Activated CD8-positive, alpha-beta T cell treated with anti-CD3 and anti-CD28 coated beads, Interleukin-2, amount 10 ng/mL, durations not matched to agents 7 days and 5 days (primary cell): ENCODE measurements at regions not wholly inside any gene's neighbourhood (a gene's known extent, or its start where the extent isn't known, plus 50 kb on each side); places are given as distances from the start of the nearest gene placed in this dataset.
"Not testable (repeated sequence)": the region's sequence is repeated elsewhere in the genome, so short reads cannot be mapped to it uniquely, and the experiment has no call there.

Source experiments
- ATAC-seq: fragments of 150-1000 bp; cut with Tn5 transposase; one replicate; pipeline ENCODE4 v1.10.0; 2021; ENCODE audit warnings: moderate library complexity
- CTCF ChIA-PET: fragments of 350-600 bp; sonication (Branson Sonifier 250); formaldehyde crosslinking; loops from one replicate; lab custom pipeline; 2021; ENCODE audit warnings: antibody characterized with exemption; lab: Charles Lee
- POLR2A ChIA-PET: fragments of 350-600 bp; sonication (Branson Sonifier 250); formaldehyde crosslinking; loops from one replicate; lab custom pipeline; 2021; ENCODE audit warnings: antibody characterized with exemption; lab: Charles Lee
- DNase-seq: peaks from one replicate; pipeline ENCODE4 v3.0.0-alpha.2; 2020
- H3K27ac Mint-ChIP-seq: one replicate; pipeline ENCODE4 v1.8.0; 2021; ENCODE audit warnings: mild to moderate bottlenecking, mixed read lengths
- H3K27me3 Mint-ChIP-seq: one replicate; pipeline ENCODE4 v1.8.0; 2021; ENCODE audit warnings: low read depth, mixed read lengths
- H3K36me3 Mint-ChIP-seq: one replicate; pipeline ENCODE4 v1.8.0; 2021; ENCODE audit warnings: low read depth, mixed read lengths
- H3K4me1 Mint-ChIP-seq: one replicate; pipeline ENCODE4 v1.8.0; 2021; ENCODE audit warnings: low read depth, mixed read lengths
- H3K4me3 Mint-ChIP-seq: one replicate; pipeline ENCODE4 v1.8.0; 2021; ENCODE audit warnings: mild to moderate bottlenecking, mixed read lengths
- H3K9me3 Mint-ChIP-seq: one replicate; pipeline ENCODE4 v1.8.0; 2022; ENCODE audit warnings: mixed read lengths; ENCODE audit not compliant: insufficient read depth

- Mint-ChIP-seq H3K4me1 (no peaks in the 10 kb centered on the region), H3K9me3 (peaks cover 2% of the 10 kb centered on the region), H3K27me3 (no peaks in the 10 kb centered on the region), H3K4me3 (no peak overlapping the region), H3K27ac (no peak overlapping the region), H3K36me3 (peaks cover 2% of the 10 kb centered on the region)
- CTCF ChIA-PET = no interaction called here
- no peak for DNase-seq
- no peak for ATAC-seq
- POLR2A ChIA-PET = no interaction called here
These were observed 163.3 kb upstream of the SPRY1 start for GRCh38 chr4:123233136-123233768.

DNA sequence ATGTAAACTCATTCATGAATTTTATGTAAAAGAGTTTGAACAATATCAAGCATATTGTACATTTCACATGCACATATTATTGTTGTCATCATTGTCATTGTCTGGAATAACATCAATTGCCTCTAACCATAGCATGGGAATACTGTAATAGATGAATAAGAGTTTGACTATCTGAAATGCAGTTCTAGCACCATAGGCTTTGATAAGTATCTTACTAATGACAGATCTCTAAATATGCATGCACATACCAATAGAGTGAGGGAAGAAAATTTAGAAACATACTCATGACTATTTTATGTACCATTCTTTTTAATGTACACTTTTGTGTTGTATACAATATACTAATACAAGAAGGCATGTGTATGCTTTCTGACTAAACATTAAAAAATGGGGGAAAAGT, 161.6 kb upstream of the SPRY1 start:
- Mint-ChIP-seq H3K4me1 (no peaks in the 10 kb centered on the region), H3K27me3 (no peaks in the 10 kb centered on the region), H3K27ac (no peak overlapping the region), H3K9me3 (no peaks in the 10 kb centered on the region), H3K4me3 (no peak overlapping the region), H3K36me3 (peaks cover 2% of the 10 kb centered on the region)
- ChIA-PET CTCF (no interaction called here), POLR2A (no interaction called here)
- ATAC-seq (no peak), DNase-seq (no peak)

GRCh38 chr4:123235431-123235830, 161.2 kb upstream of the SPRY1 start:
- ATAC-seq (no peak), DNase-seq (no peak)
- Mint-ChIP-seq H3K36me3 (no peaks in the 10 kb centered on the region), H3K27ac (no peak overlapping the region), H3K9me3 (no peaks in the 10 kb centered on the region), H3K27me3 (no peaks in the 10 kb centered on the region), H3K4me3 (no peak overlapping the region), H3K4me1 (no peaks in the 10 kb centered on the region)
- ChIA-PET CTCF (no interaction called here), POLR2A (no interaction called here)

GRCh38 chr4:123236606-123237005, 160.0 kb upstream of the SPRY1 start:
- DNase-seq = no peak
- no peak for ATAC-seq
- H3K4me3 Mint-ChIP-seq = no peak overlapping the region
- no peaks in the 10 kb centered on the region for H3K9me3 Mint-ChIP-seq
- no peaks in the 10 kb centered on the region for H3K27me3 Mint-ChIP-seq
- no peaks in the 10 kb centered on the region for H3K4me1 Mint-ChIP-seq
- H3K27ac Mint-ChIP-seq = no peak overlapping the region
- POLR2A ChIA-PET = no interaction called here
- H3K36me3 Mint-ChIP-seq = no peaks in the 10 kb centered on the region
- CTCF ChIA-PET = no interaction called here

- CTCF ChIA-PET, H3K4me3 Mint-ChIP-seq, H3K27ac Mint-ChIP-seq, H3K9me3 Mint-ChIP-seq, H3K4me1 Mint-ChIP-seq, H3K36me3 Mint-ChIP-seq, ATAC-seq, H3K27me3 Mint-ChIP-seq, DNase-seq, POLR2A ChIA-PET: not testable (repeated sequence)
These were observed 156.3 kb upstream of the SPRY1 start for GRCh38 chr4:123240286-123240685.

GRCh38 chr4:123243220-123243619, 153.4 kb upstream of the SPRY1 start:
- H3K4me1 Mint-ChIP-seq, H3K9me3 Mint-ChIP-seq, POLR2A ChIA-PET, CTCF ChIA-PET, H3K36me3 Mint-ChIP-seq, H3K27ac Mint-ChIP-seq, DNase-seq, ATAC-seq, H3K4me3 Mint-ChIP-seq, H3K27me3 Mint-ChIP-seq: not testable (repeated sequence)

DNA sequence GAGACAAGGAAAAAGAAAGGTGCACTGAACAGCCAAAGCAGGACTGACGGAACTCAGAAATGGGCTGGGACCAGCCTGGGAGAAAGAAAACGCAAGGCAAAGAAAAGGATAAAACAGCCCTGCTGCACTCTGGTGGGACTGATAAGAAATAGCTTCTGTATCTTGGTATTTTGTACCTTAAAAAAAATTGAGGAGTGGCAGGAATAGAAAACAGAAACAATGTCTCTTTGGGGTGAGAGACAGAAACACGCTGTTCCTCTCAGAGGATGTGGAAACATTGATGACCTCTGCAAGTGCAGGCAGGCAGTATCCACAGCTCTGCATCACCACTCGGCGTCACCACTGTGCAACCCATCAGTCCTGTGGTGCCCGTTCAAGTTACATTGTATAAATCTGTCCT, 152.5 kb upstream of the SPRY1 start:
- Mint-ChIP-seq H3K27ac (no peak overlapping the region), H3K27me3 (no peaks in the 10 kb centered on the region)
- no peak for ATAC-seq

GRCh38 chr4:123246085-123246484, 150.5 kb upstream of the SPRY1 start:
- Mint-ChIP-seq H3K27me3 (no peaks in the 10 kb centered on the region), H3K36me3 (no peaks in the 10 kb centered on the region), H3K27ac (no peak overlapping the region), H3K9me3 (no peaks in the 10 kb centered on the region), H3K4me3 (no peak overlapping the region), H3K4me1 (no peaks in the 10 kb centered on the region)
- CTCF ChIA-PET = no interaction called here
- POLR2A ChIA-PET = no interaction called here
- ATAC-seq (no peak), DNase-seq (no peak)

More for the DNA sequence above, 152.5 kb upstream of the SPRY1 start:
- Mint-ChIP-seq H3K4me1 (no peaks in the 10 kb centered on the region), H3K9me3 (no peaks in the 10 kb centered on the region), H3K4me3 (no peak overlapping the region), H3K36me3 (no peaks in the 10 kb centered on the region)
- ChIA-PET CTCF (no interaction called here), POLR2A (no interaction called here)
- DNase-seq = peak; percentile 23

DNA sequence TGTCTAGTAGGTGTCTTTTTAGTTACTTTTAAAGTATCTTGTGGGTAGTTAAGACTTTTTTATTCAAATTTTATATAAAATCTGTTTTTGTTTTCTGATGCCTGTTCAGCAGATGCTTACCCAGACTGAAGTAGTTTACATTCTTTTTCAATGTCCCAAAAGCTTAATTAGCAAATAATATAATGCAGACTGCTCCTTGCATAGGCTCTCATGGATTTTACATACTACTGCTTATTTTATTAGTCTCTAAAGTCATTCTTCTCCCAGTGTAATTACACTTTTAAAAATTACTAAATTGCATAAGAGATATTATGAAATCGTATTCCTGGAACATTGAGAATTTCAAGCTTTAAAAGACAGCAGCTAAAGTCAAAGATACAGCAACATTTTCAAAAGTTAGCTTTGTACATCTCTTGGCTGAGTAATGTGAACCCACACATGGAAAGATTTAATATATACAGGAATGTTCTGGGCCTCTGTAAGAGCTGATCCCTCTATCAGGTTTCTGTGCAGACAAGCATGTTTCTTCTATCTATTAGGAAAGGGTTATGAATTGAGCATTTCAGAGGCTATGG, 148.4 kb upstream of the SPRY1 start:
- H3K9me3 Mint-ChIP-seq = no peaks in the 10 kb centered on the region
- CTCF ChIA-PET = no interaction called here
- no peak for ATAC-seq

DNA sequence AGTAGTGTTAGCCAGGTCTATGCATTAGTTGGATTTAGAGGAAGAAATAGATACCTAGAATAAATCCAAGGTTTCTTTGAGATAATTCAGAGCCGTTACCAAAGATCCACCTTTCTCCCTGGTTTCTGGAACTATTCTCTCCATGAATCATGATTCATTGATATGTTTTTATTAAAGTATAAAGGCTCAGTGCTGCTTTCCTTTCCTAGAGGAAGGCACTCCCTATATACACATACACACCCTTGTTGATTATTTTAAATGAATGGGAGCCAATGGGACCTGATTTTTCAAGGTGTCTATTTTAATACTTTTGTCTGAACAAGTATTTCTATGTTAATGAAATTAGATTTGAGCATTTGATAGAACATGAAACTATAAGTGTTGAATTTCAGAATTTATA, 146.8 kb upstream of the SPRY1 start:
- Mint-ChIP-seq H3K4me1 (peaks cover 2% of the 10 kb centered on the region), H3K27ac (no peak overlapping the region), H3K36me3 (no peaks in the 10 kb centered on the region), H3K4me3 (no peak overlapping the region), H3K27me3 (no peaks in the 10 kb centered on the region), H3K9me3 (no peaks in the 10 kb centered on the region)
- POLR2A ChIA-PET = no interaction called here
- DNase-seq (no peak), ATAC-seq (no peak)
- CTCF ChIA-PET = no interaction called here

More for the DNA sequence above, 148.4 kb upstream of the SPRY1 start:
- H3K27me3 Mint-ChIP-seq = no peaks in the 10 kb centered on the region
- no peaks in the 10 kb centered on the region for H3K4me1 Mint-ChIP-seq
- H3K36me3 Mint-ChIP-seq = no peaks in the 10 kb centered on the region
- POLR2A ChIA-PET = no interaction called here
- no peak for DNase-seq
- no peak overlapping the region for H3K27ac Mint-ChIP-seq
- H3K4me3 Mint-ChIP-seq = no peak overlapping the region

DNA sequence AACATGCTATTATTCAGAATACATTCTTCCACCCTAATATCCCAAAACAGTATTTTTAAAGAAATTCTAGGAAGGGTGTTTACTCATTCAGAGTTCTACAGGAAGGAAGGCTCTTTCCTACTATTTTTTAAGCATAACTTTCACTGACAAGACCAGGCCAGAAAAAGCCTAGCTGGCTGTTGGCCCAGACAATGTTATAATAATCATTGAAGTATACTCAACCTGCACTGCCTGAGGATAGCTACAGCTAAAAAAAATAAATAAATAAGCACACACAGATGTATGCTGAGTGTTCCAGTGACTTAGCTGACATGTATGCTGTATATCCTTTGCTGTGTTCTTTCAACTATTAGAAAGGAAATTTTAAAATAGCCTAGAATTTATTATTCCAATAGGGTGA, 145.8 kb upstream of the SPRY1 start:
- H3K27me3 Mint-ChIP-seq = no peaks in the 10 kb centered on the region
- H3K27ac Mint-ChIP-seq = no peak overlapping the region
- ChIA-PET POLR2A (no interaction called here), CTCF (no interaction called here)
- no peaks in the 10 kb centered on the region for H3K36me3 Mint-ChIP-seq
- ATAC-seq (no peak), DNase-seq (no peak)
- H3K4me1 Mint-ChIP-seq = peaks cover 2% of the 10 kb centered on the region
- H3K4me3 Mint-ChIP-seq = no peak overlapping the region
- no peaks in the 10 kb centered on the region for H3K9me3 Mint-ChIP-seq

DNA sequence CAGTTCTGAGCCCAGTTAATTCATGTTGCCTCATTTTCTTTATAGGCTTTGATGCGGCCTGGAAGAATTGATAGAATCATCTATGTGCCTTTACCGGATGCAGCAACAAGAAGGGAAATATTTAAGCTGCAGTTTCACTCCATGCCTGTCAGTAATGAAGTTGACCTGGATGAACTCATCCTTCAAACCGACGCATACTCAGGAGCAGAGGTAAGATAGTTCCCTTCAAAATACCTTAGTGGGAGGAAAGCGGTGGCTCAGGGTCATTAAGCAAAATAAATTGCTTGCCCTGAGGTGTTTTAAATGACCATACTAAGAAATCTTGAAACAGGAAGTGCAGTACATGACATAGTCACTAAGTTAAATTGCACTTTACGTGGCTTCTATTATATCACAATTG, 140.6 kb upstream of the SPRY1 start:
- H3K9me3 Mint-ChIP-seq = no peaks in the 10 kb centered on the region
- no peak for ATAC-seq
- POLR2A ChIA-PET = no interaction called here
- peaks cover 8% of the 10 kb centered on the region for H3K36me3 Mint-ChIP-seq
- DNase-seq = no peak
- CTCF ChIA-PET = no interaction called here
- peaks cover 2% of the 10 kb centered on the region for H3K4me1 Mint-ChIP-seq
- no peaks in the 10 kb centered on the region for H3K27me3 Mint-ChIP-seq
- no peak overlapping the region for H3K4me3 Mint-ChIP-seq
- peak overlapping the region; percentile 34 for H3K27ac Mint-ChIP-seq

DNA sequence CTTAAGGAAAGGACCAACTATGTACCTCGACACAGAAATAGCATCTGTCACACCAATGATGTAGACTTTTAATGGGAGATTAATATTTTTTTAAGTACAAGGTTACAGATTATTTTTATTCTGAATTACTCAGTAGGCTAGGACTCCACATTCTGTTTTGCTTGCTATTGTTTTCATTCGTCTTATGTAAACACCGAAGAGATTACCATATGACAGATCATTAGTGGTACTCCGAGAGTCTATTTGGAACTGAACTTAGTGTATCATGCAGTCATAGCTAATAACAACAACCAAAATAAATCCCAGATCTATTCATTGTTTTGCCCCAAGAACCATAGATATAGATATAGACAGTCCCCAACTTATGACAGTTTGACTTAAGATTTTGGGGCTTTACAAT, 139.7 kb upstream of the SPRY1 start:
- Mint-ChIP-seq H3K9me3 (no peaks in the 10 kb centered on the region), H3K36me3 (peaks cover 8% of the 10 kb centered on the region), H3K27ac (no peak overlapping the region), H3K27me3 (no peaks in the 10 kb centered on the region), H3K4me1 (peaks cover 2% of the 10 kb centered on the region), H3K4me3 (no peak overlapping the region)
- ChIA-PET CTCF (no interaction called here), POLR2A (no interaction called here)
- DNase-seq (no peak), ATAC-seq (no peak)
